Fibroblast of skin of abdomen (primary cell): ENCODE measurements at regions not wholly inside any gene's neighbourhood (a gene's known extent, or its start where the extent isn't known, plus 50 kb on each side); places are given as distances from the start of the nearest gene placed in this dataset.
A peak's percentile ranks its signal among the peaks of the same experiment; 100 is the strongest.
"Not testable (repeated sequence)": the region's sequence is repeated elsewhere in the genome, so short reads cannot be mapped to it uniquely, and the experiment has no call there.

Experiments
- DNase-seq: peaks from one replicate; pipeline ENCODE4 v3.0.0-alpha.2; 2013

- DNase-seq, result no peak
Measured at GRCh38 chrX:47302396-47302795, 68.0 kb upstream of the ZNF157 start.

- DNase-seq, result not testable (repeated sequence)
Measured at GRCh38 chrX:47306471-47307023, 63.8 kb upstream of the ZNF157 start.

GRCh38 chrX:47311932-47312774 lies 58.2 kb upstream of the ZNF157 start:
- DNase-seq, result peak; percentile 62

GRCh38 chrX:47313056-47313455 lies 57.3 kb upstream of the ZNF157 start:
- no peak for DNase-seq

- peak; percentile 2 for DNase-seq
Measured at GRCh38 chrX:47316276-47317025, 53.9 kb upstream of the ZNF157 start.
